Erythroblast (primary cell): ENCODE measurements at regions not wholly inside any gene's neighbourhood (a gene's known extent, or its start where the extent isn't known, plus 50 kb on each side); places are given as distances from the start of the nearest gene placed in this dataset.

Experiments used
- GATA1 ChIP-seq: IDR thresholded peaks from 2 replicates; pipeline ENCODE4 v1.6.1; 2011; ENCODE audit warnings: low read depth, mild to moderate bottlenecking, control low read depth, low read length, moderate library complexity
- POLR2A ChIP-seq: IDR thresholded peaks from 2 replicates; pipeline ENCODE4 v1.6.1; 2011; ENCODE audit warnings: mild to moderate bottlenecking, low read length

GRCh38 chr3:82834098-82834497 is 1072.7 kb upstream of the GBE1 start:
- TF ChIP-seq POLR2A = no peak
- no peak for TF ChIP-seq GATA1
